A549 (cell line): ENCODE measurements at regions not wholly inside any gene's neighbourhood (a gene's known extent, or its start where the extent isn't known, plus 50 kb on each side); places are given as distances from the start of the nearest gene placed in this dataset.

Source experiments
- ATAC-seq, 2 experiments: fragments of 200-7000 bp in 1 of 2; fragments of >200 bp in 1 of 2; cut with Nextera tagmentation in 1 of 2; cut with Tn5 transposase in 1 of 2; 3 replicates each; pipeline versions ENCODE4 v1.8.0 to v1.9.1; 2018 to 2020; ENCODE audit warnings: mild to moderate bottlenecking in 1 of 2, moderate library complexity in 1 of 2
- CTCF ChIA-PET: fragments of 300-600 bp; sonication (Branson Sonifier 250); formaldehyde crosslinking; extraction: SDS; loops from one replicate; lab custom pipeline; 2021; ENCODE audit warnings: antibody characterized with exemption, inconsistent platforms; lab: Yijun Ruan, JAX
- POLR2A ChIA-PET: fragments of 350-600 bp; formaldehyde crosslinking; extraction: SDS; loops from one replicate; lab custom pipeline; 2021; ENCODE audit warnings: antibody characterized with exemption, inconsistent platforms; lab: Yijun Ruan, JAX
- DNase-seq, 2 experiments: peaks; one replicate each; pipeline versions ENCODE4 v3.0.0 to v3.0.0-alpha.2; 2011 to 2016; ENCODE audit warnings: low read depth in 1 of 2, low spot score in 1 of 2
- FAIRE-seq: peaks from 2 replicates; lab custom pipeline; 2011; peaks lifted over from hg19 to GRCh38; lab: Jason Lieb, UNC
- H3K27ac ChIP-seq, 2 experiments: fragments of >200 bp; sonication (Bioruptor Twin); formaldehyde crosslinking; 3 replicates each; pipeline ENCODE4 v1.5.1; 2016 to 2017
- H3K4me1 ChIP-seq: fragments of >200 bp; sonication (Bioruptor Twin); formaldehyde crosslinking; 3 replicates; pipeline ENCODE4 v1.6.1; 2016
- H3K4me2 ChIP-seq: fragments of >200 bp; sonication (Bioruptor Twin); formaldehyde crosslinking; 3 replicates; pipeline ENCODE4 v1.6.1; 2016
- H3K4me3 ChIP-seq: fragments of >200 bp; sonication (Bioruptor Twin); formaldehyde crosslinking; 3 replicates; pipeline ENCODE4 v1.5.1; 2016
- H3K9me3 ChIP-seq: fragments of >200 bp; sonication (Bioruptor Twin); formaldehyde crosslinking; 3 replicates; pipeline ENCODE4 v1.6.1; 2016
- ATOH8 ChIP-seq: fragments of 250-450 bp; sonication (Bioruptor Pico); IDR thresholded peaks from 2 replicates; pipeline ENCODE4 v1.5.0; 2020; ENCODE audit warnings: low read depth, mild to moderate bottlenecking, moderate library complexity
- CBX2 ChIP-seq: fragments of 200-600 bp; sonication (generic); IDR thresholded peaks from 2 replicates; pipeline ENCODE4 v1.6.1; 2016; ENCODE audit warnings: low read depth, mild to moderate bottlenecking, borderline replicate concordance
- CBX8 ChIP-seq: fragments of 200-600 bp; sonication (generic); IDR thresholded peaks from 2 replicates; pipeline ENCODE4 v1.6.1; 2016
- CHD4 ChIP-seq: fragments of 200-600 bp; sonication (generic); IDR thresholded peaks from 2 replicates; pipeline ENCODE4 v1.6.1; 2016; ENCODE audit warnings: antibody characterized with exemption, mild to moderate bottlenecking, borderline replicate concordance
- EHF ChIP-seq: fragments of 250-450 bp; sonication (Bioruptor Pico); IDR thresholded peaks from 2 replicates; pipeline ENCODE4 v1.5.0; 2020; ENCODE audit warnings: mild to moderate bottlenecking
- FOSB ChIP-seq: fragments of 250-450 bp; sonication (Bioruptor Pico); IDR thresholded peaks from 2 replicates; pipeline ENCODE4 v1.5.0; 2020; ENCODE audit warnings: mild to moderate bottlenecking, moderate library complexity
- HDAC2 ChIP-seq: fragments of 200-600 bp; sonication (generic); IDR thresholded peaks from 2 replicates; pipeline ENCODE4 v1.6.1; 2016
- HEYL ChIP-seq: fragments of 250-450 bp; sonication (Bioruptor Pico); IDR thresholded peaks from 2 replicates; pipeline ENCODE4 v1.8.0; 2021; ENCODE audit warnings: mild to moderate bottlenecking, moderate library complexity
- HOXA7 ChIP-seq: fragments of 250-450 bp; sonication (Bioruptor Pico); IDR thresholded peaks from 2 replicates; pipeline ENCODE4 v1.5.0; 2020; ENCODE audit warnings: mild to moderate bottlenecking, moderate library complexity
- HOXB13 ChIP-seq: fragments of 250-450 bp; sonication (Bioruptor Pico); IDR thresholded peaks from 2 replicates; pipeline ENCODE4 v1.5.0; 2020; ENCODE audit warnings: low read depth, mild to moderate bottlenecking, moderate library complexity
- KDM1A ChIP-seq: fragments of 200-600 bp; sonication (generic); IDR thresholded peaks from 2 replicates; pipeline ENCODE4 v1.6.1; 2016; ENCODE audit warnings: low read depth, mild to moderate bottlenecking
- KDM5A ChIP-seq: fragments of 200-600 bp; sonication (generic); IDR thresholded peaks from 2 replicates; pipeline ENCODE4 v1.6.1; 2016; ENCODE audit warnings: antibody characterized with exemption, mild to moderate bottlenecking
- MAX ChIP-seq: IDR thresholded peaks from 2 replicates; pipeline ENCODE4 v1.6.1; 2012
- MYC ChIP-seq: IDR thresholded peaks from 2 replicates; pipeline ENCODE4 v1.6.1; 2012; ENCODE audit warnings: mild to moderate bottlenecking, inconsistent platforms, low read length, improper control_type of control experiment, borderline replicate concordance
- NR3C1 ChIP-seq: fragments of >200 bp; sonication (Bioruptor Twin); formaldehyde crosslinking; IDR thresholded peaks from 3 replicates; pipeline ENCODE4 v1.6.1; 2017
- PHF8 ChIP-seq: fragments of 200-600 bp; sonication (generic); IDR thresholded peaks from 2 replicates; pipeline ENCODE4 v1.6.1; 2016; ENCODE audit warnings: low read depth, mild to moderate bottlenecking, antibody characterized with exemption, moderate library complexity, borderline replicate concordance
- RAD21 ChIP-seq, 2 experiments: fragments of >200 bp in 1 of 2; sonication (Bioruptor Twin) in 1 of 2; formaldehyde crosslinking in 1 of 2; IDR thresholded peaks in 1 of 2; conservative IDR thresholded peaks in 1 of 2; 2 replicates in 1 of 2; 3 replicates in 1 of 2; pipeline ENCODE4 v1.6.1; 2012 to 2018; ENCODE audit warnings: inconsistent platforms in 1 of 2
- RARB ChIP-seq: fragments of 250-450 bp; sonication (Bioruptor Pico); IDR thresholded peaks from 2 replicates; pipeline ENCODE4 v1.8.0; 2021; ENCODE audit warnings: mild to moderate bottlenecking, moderate library complexity
- RFX5 ChIP-seq: fragments of 450-650 bp; IDR thresholded peaks from 2 replicates; pipeline ENCODE4 v1.7.1; 2014; ENCODE audit warnings: antibody characterized with exemption, mild to moderate bottlenecking, moderate library complexity
- RNF2 ChIP-seq: fragments of 200-600 bp; sonication (generic); IDR thresholded peaks from 2 replicates; pipeline ENCODE4 v1.6.1; 2016; ENCODE audit warnings: low read depth, mild to moderate bottlenecking, antibody characterized with exemption, moderate library complexity, borderline replicate concordance
- SMC3 ChIP-seq: fragments of >200 bp; sonication (Bioruptor Twin); formaldehyde crosslinking; IDR thresholded peaks from 3 replicates; pipeline ENCODE4 v1.6.1; 2018; ENCODE audit warnings: inconsistent platforms
- SREBF2 ChIP-seq: fragments of 450-650 bp; IDR thresholded peaks from 2 replicates; pipeline ENCODE4 v1.6.1; 2014; ENCODE audit warnings: mild to moderate bottlenecking, moderate library complexity
- TP53 ChIP-seq: fragments of 250-450 bp; sonication (Bioruptor Pico); IDR thresholded peaks from 2 replicates; pipeline ENCODE4 v1.5.0; 2021; ENCODE audit warnings: mild to moderate bottlenecking, moderate library complexity
- ZFP36 ChIP-seq: fragments of 450-650 bp; IDR thresholded peaks from 2 replicates; pipeline ENCODE4 v1.6.1; 2014; ENCODE audit warnings: borderline replicate concordance; ENCODE audit not compliant: partially characterized antibody
- ZNF302 ChIP-seq: fragments of 250-450 bp; sonication (Bioruptor Pico); IDR thresholded peaks from 2 replicates; pipeline ENCODE4 v1.9.0; 2021; ENCODE audit warnings: inconsistent platforms, mild to moderate bottlenecking, moderate library complexity
- WGBS: methylation state at CpG from one replicate; pipeline ENCODE4 v1.1.6; 2017; ENCODE audit errors: missing lambda C conversion rate; 5-methylcytosine and 5-hydroxymethylcytosine counted together
- TF ChIP-seq, protein P1 (sequence below): fragments of 250-450 bp; sonication (Bioruptor Pico); IDR thresholded peaks from 2 replicates; pipeline ENCODE4 v1.5.0; 2021; ENCODE audit warnings: mild to moderate bottlenecking, moderate library complexity, borderline replicate concordance
- TF ChIP-seq, protein P2 (sequence below): fragments of 200-600 bp; sonication (generic); IDR thresholded peaks from 2 replicates; pipeline ENCODE4 v1.6.1; 2016; ENCODE audit warnings: antibody characterized with exemption, mild to moderate bottlenecking, moderate library complexity
- TF ChIP-seq, protein P3 (sequence below): fragments of 450-650 bp; IDR thresholded peaks from 2 replicates; pipeline ENCODE4 v1.6.1; 2014; ENCODE audit warnings: antibody characterized with exemption

DNA sequence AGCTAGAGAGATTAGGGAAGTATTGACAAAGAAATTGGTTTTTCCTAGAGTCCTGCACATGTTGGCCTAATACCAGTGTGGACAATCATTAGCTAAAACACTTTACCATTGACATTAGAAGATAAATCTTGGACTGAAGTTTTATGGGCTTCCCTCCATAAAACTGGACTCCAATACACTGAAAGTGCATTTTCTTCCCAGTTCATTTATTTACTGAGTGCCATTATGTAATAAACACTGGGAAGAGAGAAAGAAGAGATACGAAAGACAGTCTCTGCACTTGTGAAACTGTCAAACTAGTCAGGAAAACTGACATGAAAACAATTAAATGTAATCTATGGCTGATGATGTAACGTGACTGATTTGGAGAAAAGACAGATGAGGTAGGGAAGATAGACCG is 539.3 kb downstream of the ZNF608 start:
- ChIA-PET POLR2A (no interaction called here), CTCF (no interaction called here)
- no peak for ATAC-seq
- DNase-seq, result no peak
- H3K4me3 ChIP-seq, result no peak overlapping the region
- no peak for TF ChIP-seq PHF8
- no peak for TF ChIP-seq HDAC2
- WGBS, result 35% methylated on average over 3 of the region's 3 CpGs
- H3K27ac ChIP-seq, result no peak overlapping the region
- FAIRE-seq, result no peak
- H3K4me2 ChIP-seq, result no peak overlapping the region
- peaks cover 18% of the 10 kb centered on the region; the same call in 2 of the 3 replicates for H3K9me3 ChIP-seq
- H3K4me1 ChIP-seq, result no peaks in the 10 kb centered on the region

GRCh38 chr5:124206540-124206939 is 539.9 kb downstream of the ZNF608 start:
- TF ChIP-seq SMC3 (no peak), TP53 (CRISPR knock-in tag) (no peak), RFX5 (no peak), ZFP36 (no peak), NR3C1 (no peak), MYC (no peak), RARB (CRISPR knock-in tag) (no peak), EHF (CRISPR knock-in tag) (no peak), HEYL (CRISPR knock-in tag) (no peak), MAX (no peak), HOXB13 (CRISPR knock-in tag) (no peak), CBX8 (no peak), RAD21 (conservative IDR thresholded peaks at IDR 0.05 in 1 of 2, IDR thresholded peaks at IDR 0.05 in 1 of 2) (no peak), KDM1A (no peak), CHD4 (no peak), FOSB (CRISPR knock-in tag) (no peak), ZNF302 (CRISPR knock-in tag) (no peak), KDM5A (no peak)
- TF ChIP-seq, protein P1, sequence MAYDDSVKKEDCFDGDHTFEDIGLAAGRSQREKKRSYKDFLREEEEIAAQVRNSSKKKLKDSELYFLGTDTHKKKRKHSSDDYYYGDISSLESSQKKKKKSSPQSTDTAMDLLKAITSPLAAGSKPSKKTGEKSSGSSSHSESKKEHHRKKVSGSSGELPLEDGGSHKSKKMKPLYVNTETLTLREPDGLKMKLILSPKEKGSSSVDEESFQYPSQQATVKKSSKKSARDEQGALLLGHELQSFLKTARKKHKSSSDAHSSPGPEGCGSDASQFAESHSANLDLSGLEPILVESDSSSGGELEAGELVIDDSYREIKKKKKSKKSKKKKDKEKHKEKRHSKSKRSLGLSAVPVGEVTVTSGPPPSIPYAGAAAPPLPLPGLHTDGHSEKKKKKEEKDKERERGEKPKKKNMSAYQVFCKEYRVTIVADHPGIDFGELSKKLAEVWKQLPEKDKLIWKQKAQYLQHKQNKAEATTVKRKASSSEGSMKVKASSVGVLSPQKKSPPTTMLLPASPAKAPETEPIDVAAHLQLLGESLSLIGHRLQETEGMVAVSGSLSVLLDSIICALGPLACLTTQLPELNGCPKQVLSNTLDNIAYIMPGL (CRISPR knock-in tag), result no peak
- CTCF ChIA-PET, result no interaction called here
- ATAC-seq, result no peak
- Histone ChIP-seq H3K4me1 (no peaks in the 10 kb centered on the region), H3K4me3 (no peak overlapping the region), H3K27ac (no peak overlapping the region), H3K9me3 (peaks cover 20% of the 10 kb centered on the region; the same call in 2 of the 3 replicates), H3K4me2 (no peak overlapping the region)
- DNase-seq, result no peak
- 61% methylated on average over 2 of the region's 2 CpGs for WGBS
- FAIRE-seq, result no peak
- POLR2A ChIA-PET, result no interaction called here

- no peaks in the 10 kb centered on the region for H3K4me1 ChIP-seq
- 47% methylated on average over 2 of the region's 4 CpGs for WGBS
- FAIRE-seq, result no peak
- ChIA-PET CTCF (no interaction called here), POLR2A (no interaction called here)
- H3K27ac ChIP-seq, result no peak overlapping the region
- TF ChIP-seq SREBF2, result no peak
- TF ChIP-seq ZFP36, result peak; percentile 94
- no peak for TF ChIP-seq CBX2
- TF ChIP-seq, protein P2, sequence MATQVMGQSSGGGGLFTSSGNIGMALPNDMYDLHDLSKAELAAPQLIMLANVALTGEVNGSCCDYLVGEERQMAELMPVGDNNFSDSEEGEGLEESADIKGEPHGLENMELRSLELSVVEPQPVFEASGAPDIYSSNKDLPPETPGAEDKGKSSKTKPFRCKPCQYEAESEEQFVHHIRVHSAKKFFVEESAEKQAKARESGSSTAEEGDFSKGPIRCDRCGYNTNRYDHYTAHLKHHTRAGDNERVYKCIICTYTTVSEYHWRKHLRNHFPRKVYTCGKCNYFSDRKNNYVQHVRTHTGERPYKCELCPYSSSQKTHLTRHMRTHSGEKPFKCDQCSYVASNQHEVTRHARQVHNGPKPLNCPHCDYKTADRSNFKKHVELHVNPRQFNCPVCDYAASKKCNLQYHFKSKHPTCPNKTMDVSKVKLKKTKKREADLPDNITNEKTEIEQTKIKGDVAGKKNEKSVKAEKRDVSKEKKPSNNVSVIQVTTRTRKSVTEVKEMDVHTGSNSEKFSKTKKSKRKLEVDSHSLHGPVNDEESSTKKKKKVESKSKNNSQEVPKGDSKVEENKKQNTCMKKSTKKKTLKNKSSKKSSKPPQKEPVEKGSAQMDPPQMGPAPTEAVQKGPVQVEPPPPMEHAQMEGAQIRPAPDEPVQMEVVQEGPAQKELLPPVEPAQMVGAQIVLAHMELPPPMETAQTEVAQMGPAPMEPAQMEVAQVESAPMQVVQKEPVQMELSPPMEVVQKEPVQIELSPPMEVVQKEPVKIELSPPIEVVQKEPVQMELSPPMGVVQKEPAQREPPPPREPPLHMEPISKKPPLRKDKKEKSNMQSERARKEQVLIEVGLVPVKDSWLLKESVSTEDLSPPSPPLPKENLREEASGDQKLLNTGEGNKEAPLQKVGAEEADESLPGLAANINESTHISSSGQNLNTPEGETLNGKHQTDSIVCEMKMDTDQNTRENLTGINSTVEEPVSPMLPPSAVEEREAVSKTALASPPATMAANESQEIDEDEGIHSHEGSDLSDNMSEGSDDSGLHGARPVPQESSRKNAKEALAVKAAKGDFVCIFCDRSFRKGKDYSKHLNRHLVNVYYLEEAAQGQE, result no peak
- no peak for TF ChIP-seq RARB (CRISPR knock-in tag)
- TF ChIP-seq ATOH8, result no peak
- TF ChIP-seq, protein P3, sequence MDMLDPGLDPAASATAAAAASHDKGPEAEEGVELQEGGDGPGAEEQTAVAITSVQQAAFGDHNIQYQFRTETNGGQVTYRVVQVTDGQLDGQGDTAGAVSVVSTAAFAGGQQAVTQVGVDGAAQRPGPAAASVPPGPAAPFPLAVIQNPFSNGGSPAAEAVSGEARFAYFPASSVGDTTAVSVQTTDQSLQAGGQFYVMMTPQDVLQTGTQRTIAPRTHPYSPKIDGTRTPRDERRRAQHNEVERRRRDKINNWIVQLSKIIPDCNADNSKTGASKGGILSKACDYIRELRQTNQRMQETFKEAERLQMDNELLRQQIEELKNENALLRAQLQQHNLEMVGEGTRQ, result no peak
- TF ChIP-seq HOXA7 (CRISPR knock-in tag), result no peak
- TF ChIP-seq RNF2, result no peak
- no peak for DNase-seq
- H3K4me2 ChIP-seq, result no peak overlapping the region
- H3K4me3 ChIP-seq, result no peak overlapping the region
- peaks cover 20% of the 10 kb centered on the region; the same call in 2 of the 3 replicates for H3K9me3 ChIP-seq
- no peak for ATAC-seq
These were observed 543.1 kb downstream of the ZNF608 start for GRCh38 chr5:124203303-124203702.
